Fibroblast of mammary gland (primary cell): ENCODE measurements at regions not wholly inside any gene's neighbourhood (a gene's known extent, or its start where the extent isn't known, plus 50 kb on each side); places are given as distances from the start of the nearest gene placed in this dataset.

ENCODE experiments used
- DNase-seq: peaks from one replicate; pipeline ENCODE4 v3.0.0-alpha.2; 2010; ENCODE audit warnings: low read depth
- H3K4me3 ChIP-seq: 2 replicates; pipeline ENCODE4 v1.5.1; 2011; ENCODE audit warnings: low read depth, mild to moderate bottlenecking, low read length, moderate library complexity; ENCODE audit not compliant: control insufficient read depth
- TF ChIP-seq, protein P1 (sequence below): conservative IDR thresholded peaks from 2 replicates; pipeline ENCODE4 v1.5.1; 2011; ENCODE audit warnings: low read depth, low read length, inconsistent platforms; ENCODE audit not compliant: control insufficient read depth, insufficient read depth

GRCh38 chr9:87088192-87088591 lies 140.9 kb upstream of the GAS1 start:
- DNase-seq: no peak
- TF ChIP-seq, protein P1, sequence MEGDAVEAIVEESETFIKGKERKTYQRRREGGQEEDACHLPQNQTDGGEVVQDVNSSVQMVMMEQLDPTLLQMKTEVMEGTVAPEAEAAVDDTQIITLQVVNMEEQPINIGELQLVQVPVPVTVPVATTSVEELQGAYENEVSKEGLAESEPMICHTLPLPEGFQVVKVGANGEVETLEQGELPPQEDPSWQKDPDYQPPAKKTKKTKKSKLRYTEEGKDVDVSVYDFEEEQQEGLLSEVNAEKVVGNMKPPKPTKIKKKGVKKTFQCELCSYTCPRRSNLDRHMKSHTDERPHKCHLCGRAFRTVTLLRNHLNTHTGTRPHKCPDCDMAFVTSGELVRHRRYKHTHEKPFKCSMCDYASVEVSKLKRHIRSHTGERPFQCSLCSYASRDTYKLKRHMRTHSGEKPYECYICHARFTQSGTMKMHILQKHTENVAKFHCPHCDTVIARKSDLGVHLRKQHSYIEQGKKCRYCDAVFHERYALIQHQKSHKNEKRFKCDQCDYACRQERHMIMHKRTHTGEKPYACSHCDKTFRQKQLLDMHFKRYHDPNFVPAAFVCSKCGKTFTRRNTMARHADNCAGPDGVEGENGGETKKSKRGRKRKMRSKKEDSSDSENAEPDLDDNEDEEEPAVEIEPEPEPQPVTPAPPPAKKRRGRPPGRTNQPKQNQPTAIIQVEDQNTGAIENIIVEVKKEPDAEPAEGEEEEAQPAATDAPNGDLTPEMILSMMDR: no peak
- no peak overlapping the region for H3K4me3 ChIP-seq

GRCh38 chr9:87088621-87089365 lies 141.5 kb upstream of the GAS1 start:
- TF ChIP-seq, protein P1: no peak
- no peak overlapping the region for H3K4me3 ChIP-seq
- no peak for DNase-seq

- DNase-seq: no peak
- H3K4me3 ChIP-seq: no peak overlapping the region
- TF ChIP-seq, protein P1: no peak
These were observed 142.2 kb upstream of the GAS1 start for GRCh38 chr9:87089506-87089905.

- DNase-seq: no peak
- TF ChIP-seq, protein P1: no peak
- H3K4me3 ChIP-seq: no peak overlapping the region
These were observed 142.6 kb upstream of the GAS1 start for GRCh38 chr9:87089929-87090328.

- TF ChIP-seq, protein P1: no peak
These were observed 146.5 kb upstream of the GAS1 start for GRCh38 chr9:87093777-87094176.

DNA sequence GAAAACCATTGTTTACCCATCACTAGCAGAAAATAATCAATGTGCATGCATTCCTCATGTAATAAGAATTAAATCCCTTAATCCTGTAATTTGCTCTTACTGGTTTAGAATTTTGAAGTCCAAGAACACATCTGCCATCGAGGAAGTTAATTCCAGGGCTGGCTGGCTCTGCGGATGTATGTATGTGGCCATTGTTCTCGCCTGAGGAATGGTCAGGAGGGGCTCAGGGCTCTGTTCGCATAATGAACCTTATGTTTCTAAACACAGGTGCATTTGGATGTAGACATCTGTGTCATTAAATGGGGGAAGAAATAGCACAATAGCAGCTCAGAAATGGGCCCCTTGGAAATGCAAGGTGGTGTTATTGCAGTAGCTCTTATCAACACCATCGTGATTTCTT lies 148.6 kb upstream of the GAS1 start:
- no peak for DNase-seq
- no peak overlapping the region for H3K4me3 ChIP-seq
- TF ChIP-seq, protein P1: no peak

More at GRCh38 chr9:87093777-87094176, 146.5 kb upstream of the GAS1 start:
- no peak overlapping the region for H3K4me3 ChIP-seq
- DNase-seq: no peak
